PFSK-1 (cell line): ENCODE measurements at regions not wholly inside any gene's neighbourhood (a gene's known extent, or its start where the extent isn't known, plus 50 kb on each side); places are given as distances from the start of the nearest gene placed in this dataset.

Experiments
- POLR2AphosphoS5 ChIP-seq: IDR thresholded peaks from 2 replicates; pipeline ENCODE4 v1.6.1; 2012; ENCODE audit warnings: low read depth, mild to moderate bottlenecking, control low read depth, low read length, moderate library complexity
- SIN3A ChIP-seq: IDR thresholded peaks from 2 replicates; pipeline ENCODE4 v1.6.1; 2012; ENCODE audit warnings: mild to moderate bottlenecking, low read length, moderate library complexity, borderline replicate concordance; ENCODE audit not compliant: insufficient read depth
- TAF1 ChIP-seq: IDR thresholded peaks from 2 replicates; pipeline ENCODE4 v1.6.1; 2012; ENCODE audit warnings: low read length, control low read depth, borderline replicate concordance; ENCODE audit not compliant: insufficient read depth
- TF ChIP-seq, protein P1 (sequence below), 2 experiments: IDR thresholded peaks; 2 replicates each; pipeline versions ENCODE4 v1.6.1 to v1.8.0; 2011 to 2012; ENCODE audit warnings: low read depth in 2 of 2, low read length in 2 of 2, control low read depth in 1 of 2, inconsistent platforms in 1 of 2, mild to moderate bottlenecking in 1 of 2, moderate library complexity in 1 of 2; ENCODE audit not compliant: insufficient read depth in 1 of 2

DNA sequence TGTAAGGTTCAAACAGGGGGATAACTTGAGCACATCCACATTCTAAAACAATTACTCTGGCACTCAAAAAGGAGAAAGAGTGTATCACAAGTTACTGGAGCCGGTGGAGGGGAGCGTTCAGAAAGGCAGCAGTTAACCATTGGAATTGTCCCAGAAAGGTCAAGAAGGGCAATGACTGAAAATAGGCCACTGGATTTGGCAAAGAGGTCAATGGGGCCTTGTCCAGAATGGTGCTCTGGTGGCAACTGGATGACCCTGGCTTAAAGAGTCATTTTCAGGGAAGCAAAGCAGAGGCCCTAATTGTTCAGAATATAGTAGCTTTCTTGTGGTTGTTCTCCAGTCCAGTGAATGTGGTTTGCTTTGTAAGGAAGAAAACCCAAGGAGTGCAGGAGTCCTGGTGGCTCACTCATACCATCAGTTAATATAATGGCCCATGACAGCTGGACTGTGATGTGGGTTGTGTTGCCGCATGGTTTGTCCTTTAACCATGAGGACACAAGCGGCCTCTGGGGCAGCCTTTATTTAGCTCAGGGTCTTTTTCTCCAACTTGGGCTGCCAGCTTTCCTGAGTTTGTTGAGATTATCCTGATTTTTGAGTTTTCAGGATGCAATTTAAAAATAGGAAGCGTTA is 142.8 kb upstream of the PELI2 start:
- TF ChIP-seq TAF1 (no peak), SIN3A (no peak), POLR2AphosphoS5 (no peak)
- TF ChIP-seq, protein P1, sequence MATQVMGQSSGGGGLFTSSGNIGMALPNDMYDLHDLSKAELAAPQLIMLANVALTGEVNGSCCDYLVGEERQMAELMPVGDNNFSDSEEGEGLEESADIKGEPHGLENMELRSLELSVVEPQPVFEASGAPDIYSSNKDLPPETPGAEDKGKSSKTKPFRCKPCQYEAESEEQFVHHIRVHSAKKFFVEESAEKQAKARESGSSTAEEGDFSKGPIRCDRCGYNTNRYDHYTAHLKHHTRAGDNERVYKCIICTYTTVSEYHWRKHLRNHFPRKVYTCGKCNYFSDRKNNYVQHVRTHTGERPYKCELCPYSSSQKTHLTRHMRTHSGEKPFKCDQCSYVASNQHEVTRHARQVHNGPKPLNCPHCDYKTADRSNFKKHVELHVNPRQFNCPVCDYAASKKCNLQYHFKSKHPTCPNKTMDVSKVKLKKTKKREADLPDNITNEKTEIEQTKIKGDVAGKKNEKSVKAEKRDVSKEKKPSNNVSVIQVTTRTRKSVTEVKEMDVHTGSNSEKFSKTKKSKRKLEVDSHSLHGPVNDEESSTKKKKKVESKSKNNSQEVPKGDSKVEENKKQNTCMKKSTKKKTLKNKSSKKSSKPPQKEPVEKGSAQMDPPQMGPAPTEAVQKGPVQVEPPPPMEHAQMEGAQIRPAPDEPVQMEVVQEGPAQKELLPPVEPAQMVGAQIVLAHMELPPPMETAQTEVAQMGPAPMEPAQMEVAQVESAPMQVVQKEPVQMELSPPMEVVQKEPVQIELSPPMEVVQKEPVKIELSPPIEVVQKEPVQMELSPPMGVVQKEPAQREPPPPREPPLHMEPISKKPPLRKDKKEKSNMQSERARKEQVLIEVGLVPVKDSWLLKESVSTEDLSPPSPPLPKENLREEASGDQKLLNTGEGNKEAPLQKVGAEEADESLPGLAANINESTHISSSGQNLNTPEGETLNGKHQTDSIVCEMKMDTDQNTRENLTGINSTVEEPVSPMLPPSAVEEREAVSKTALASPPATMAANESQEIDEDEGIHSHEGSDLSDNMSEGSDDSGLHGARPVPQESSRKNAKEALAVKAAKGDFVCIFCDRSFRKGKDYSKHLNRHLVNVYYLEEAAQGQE (IDR thresholded peaks at IDR 0.05; ENCODE audit: insufficient read depth in 1 of 2, low read depth in 2 of 2, low read length in 2 of 2): no peak
